ENCODE measurements at regions not wholly inside any gene's neighbourhood (a gene's known extent, or its start where the extent isn't known, plus 50 kb on each side); places are given as distances from the start of the nearest gene placed in this dataset.

- DNase-seq (ENCODE audit: low spot score), result no peak
- peak overlapping the region in 1 of 3 experiments; percentile 5; a peak in 2 of 6 replicates for H3K4me3 ChIP-seq (replicated peaks in 1 of 3; ENCODE audit: insufficient read depth in 1 of 3, low read depth in 2 of 3, low read length in 3 of 3)
- intact Hi-C loops (cut with micrococcal nuclease; ENCODE audit: unreplicated experiment), result no loop called here
- peaks cover 2% of the 10 kb centered on the region for H3K79me2 ChIP-seq (ENCODE audit: insufficient read depth, low read length)
- no peak for ATAC-seq
- peaks cover 68% of the 10 kb centered on the region for H3K4me1 ChIP-seq (ENCODE audit: insufficient read depth, low read length)
- 74% methylated on average over 3 of the region's 3 CpGs for WGBS (ENCODE audit: low lambda C conversion rate)
- H3K27me3 ChIP-seq (ENCODE audit: control insufficient read depth in 1 of 2, insufficient read depth in 2 of 2, low read length in 2 of 2), result no peaks in the 10 kb centered on the region
- no TSS peak for BruUV-seq (replicated peaks)
- peak overlapping the region; percentile 79 for H3K4me2 ChIP-seq (ENCODE audit: low read depth, low read length)
- H2AFZ ChIP-seq (ENCODE audit: low read length), result no peak overlapping the region
- POLR2A ChIA-PET, result interaction anchor here (1.7 to 2.4 kb wide), 9 partner anchors 10 to 340 kb away, joined by 3 to 19 read pairs (median 6); no protein-coding TSS in a partner anchor
- H3K9ac ChIP-seq (ENCODE audit: insufficient read depth, low read depth, low read length), result peak overlapping the region; percentile 78; the same call in 1 of the 2 replicates
- H3K27ac ChIP-seq (ENCODE audit: extremely low read length, insufficient read depth, low read length), result peak overlapping the region; percentile 96
- in situ Hi-C loops (cut with HindIII; ENCODE audit: extremely low pct_ligation_motif_present, low pct_unique_long_range_greater_than_20kb), result loop anchor here (25.0 kb wide), 1 partner anchor 358 kb away; no protein-coding TSS in a partner anchor
- H3K9me3 ChIP-seq (ENCODE audit: low read length), result no peaks in the 10 kb centered on the region
- CTCF ChIA-PET (ENCODE audit: low intra/inter-chr PET ratio, low total read pairs), result no interaction called here
- no peaks in the 10 kb centered on the region for H3K36me3 ChIP-seq (replicated peaks in 1 of 2; ENCODE audit: control insufficient read depth in 1 of 2, insufficient read depth in 2 of 2, low read length in 2 of 2)
- H4K20me1 ChIP-seq (ENCODE audit: insufficient read depth, low read length), result no peaks in the 10 kb centered on the region
- no peak for FAIRE-seq
- no peak for TF ChIP-seq ZNF451 (CRISPR knock-in tag; IDR thresholded peaks at IDR 0.05)
- TF ChIP-seq KAT2B (IDR thresholded peaks at IDR 0.05; ENCODE audit: borderline replicate concordance, low read depth, low read length), result no peak
- TF ChIP-seq RERE (CRISPR knock-in tag; IDR thresholded peaks at IDR 0.05; ENCODE audit: low read depth), result no peak
- no peak for TF ChIP-seq CHD4 (IDR thresholded peaks at IDR 0.05; ENCODE audit: borderline replicate concordance, low read length)
- TF ChIP-seq GATA4 (IDR thresholded peaks at IDR 0.05; ENCODE audit: borderline replicate concordance, low read depth), result no peak
- no peak for TF ChIP-seq ZNF678 (CRISPR knock-in tag; IDR thresholded peaks at IDR 0.05)
- TF ChIP-seq ZNF513 (CRISPR knock-in tag; conservative IDR thresholded peaks at IDR 0.05), result no peak
- TF ChIP-seq SRSF4 (IDR thresholded peaks at IDR 0.05; ENCODE audit: low read depth, low read length, poor library complexity, severe bottlenecking), result no peak
- TF ChIP-seq XRCC5 (optimal IDR thresholded peaks at IDR 0.05; ENCODE audit: low read length), result no peak
- no peak for TF ChIP-seq BCLAF1 (IDR thresholded peaks at IDR 0.05)
- no peak for TF ChIP-seq ZNF709 (CRISPR knock-in tag; IDR thresholded peaks at IDR 0.05)
- no peak for TF ChIP-seq USF2 (IDR thresholded peaks at IDR 0.05; ENCODE audit: low read depth, low read length)
- no peak for TF ChIP-seq USF2 (CRISPR knock-in tag; IDR thresholded peaks at IDR 0.05; ENCODE audit: borderline replicate concordance)
These were observed 246.0 kb upstream of the ANKRD55 start for GRCh38 chr5:56479126-56479525.

All from HepG2 (cell line).